BLaER1 treated with 17β-estradiol and CSF1 and Interleukin-3, amounts not matched to agents 10 nM and 100 nM (cell line): ENCODE measurements at regions not wholly inside any gene's neighbourhood (a gene's known extent, or its start where the extent isn't known, plus 50 kb on each side); places are given as distances from the start of the nearest gene placed in this dataset.
"Not testable (repeated sequence)": the region's sequence is repeated elsewhere in the genome, so short reads cannot be mapped to it uniquely, and the experiment has no call there.

ENCODE experiments used
- H3K27ac ChIP-seq, 11 experiments: shearing (Covaris generic); formaldehyde crosslinking; 2 replicates each; pipeline ENCODE4 v1.8.1; 2022
- H3K27me3 ChIP-seq, 11 experiments: shearing (Covaris generic); formaldehyde crosslinking; 2 replicates each; pipeline ENCODE4 v1.8.1; 2022
- H3K36me3 ChIP-seq, 11 experiments: shearing (Covaris generic); formaldehyde crosslinking; 2 replicates each; pipeline ENCODE4 v1.8.1; 2022
- H3K4me1 ChIP-seq, 10 experiments: shearing (Covaris generic); formaldehyde crosslinking; 2 replicates each; pipeline ENCODE4 v1.8.1; 2022
- H3K4me2 ChIP-seq, 11 experiments: shearing (Covaris generic); formaldehyde crosslinking; 2 replicates each; pipeline ENCODE4 v1.8.1; 2022
- H3K4me3 ChIP-seq, 10 experiments: shearing (Covaris generic); formaldehyde crosslinking; 2 replicates each; pipeline ENCODE4 v1.8.1; 2022
- H3K9ac ChIP-seq, 11 experiments: shearing (Covaris generic); formaldehyde crosslinking; 2 replicates each; pipeline ENCODE4 v1.8.1; 2022
- H3K9me3 ChIP-seq, 11 experiments: shearing (Covaris generic); formaldehyde crosslinking; replicated peaks in 1 of 11; 2 replicates each; pipeline ENCODE4 v1.8.1; 2022
- H4K20me1 ChIP-seq, 11 experiments: shearing (Covaris generic); formaldehyde crosslinking; 2 replicates each; pipeline ENCODE4 v1.8.1; 2022
- Cebpa-rat ChIP-seq, 11 experiments: shearing (Covaris generic); IDR thresholded peaks; 2 replicates each; pipeline ENCODE4 v1.8.1; 2022

DNA sequence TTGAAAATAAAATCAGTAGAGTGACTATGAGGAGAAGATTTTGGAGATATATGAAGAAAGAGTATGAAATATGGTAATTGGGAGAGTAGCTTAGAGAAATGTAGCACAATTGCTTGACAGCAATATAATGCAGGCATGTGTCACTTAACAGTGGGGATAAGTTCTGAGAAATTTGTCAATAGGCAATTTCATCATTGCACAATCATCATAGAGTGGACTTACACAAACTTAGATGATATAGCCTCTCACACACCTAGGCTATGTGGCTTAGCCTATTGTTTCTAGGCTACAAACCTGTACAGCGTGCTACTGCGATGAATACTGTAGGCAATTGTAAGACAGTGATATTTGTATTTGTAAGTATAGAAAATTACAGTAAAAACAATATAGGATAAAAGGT, 573.6 kb downstream of the JRKL start:
- 0 out of 20 replicates have a peak, but pooled peaks cover 0 to 4% (median 0%) of the 10 kb centered on the region in 10 experiments for H3K4me1 ChIP-seq
- H3K9me3 ChIP-seq = no peaks in the 10 kb centered on the region
- TF ChIP-seq Cebpa-rat (IDR thresholded peaks at IDR 0.05) = no peak; a peak in 1 of 22 replicates
- no peaks in the 10 kb centered on the region for H4K20me1 ChIP-seq
- H3K9ac ChIP-seq = no peak overlapping the region
- H3K27ac ChIP-seq = no peak overlapping the region
- no peaks in the 10 kb centered on the region for H3K36me3 ChIP-seq
- H3K27me3 ChIP-seq = no peaks in the 10 kb centered on the region
- H3K4me2 ChIP-seq = no peak overlapping the region
- H3K4me3 ChIP-seq = no peak overlapping the region

DNA sequence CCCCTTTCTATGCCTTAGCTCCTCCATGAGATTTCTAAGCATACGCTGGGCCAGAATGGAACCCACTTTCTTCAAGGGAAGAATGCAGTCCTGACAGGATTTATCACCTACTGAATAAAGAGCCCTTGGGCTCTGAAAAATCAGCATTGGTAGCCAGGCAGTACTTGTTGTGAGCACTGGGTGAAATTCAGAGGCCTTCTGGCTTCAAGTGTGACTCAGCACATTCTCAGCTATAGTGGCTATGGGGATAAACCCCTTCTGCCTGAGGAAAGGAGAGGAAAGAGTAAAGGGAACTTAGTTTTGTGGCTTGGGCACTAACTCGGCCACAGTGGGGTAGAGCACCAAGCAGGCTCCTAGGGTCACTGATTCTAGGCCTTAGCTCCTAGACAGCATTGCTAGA, 574.8 kb downstream of the JRKL start:
- TF ChIP-seq Cebpa-rat (IDR thresholded peaks at IDR 0.05) = no peak
- Histone ChIP-seq H3K27ac (peak overlapping the region in 3 of 11 experiments; percentile 14 to 39 (median 28); a peak in 4 of 22 replicates), H3K36me3 (no peaks in the 10 kb centered on the region), H3K4me3 (no peak overlapping the region), H3K9me3 (no peaks in the 10 kb centered on the region), H3K9ac (no peak overlapping the region), H3K27me3 (no peaks in the 10 kb centered on the region), H4K20me1 (no peaks in the 10 kb centered on the region), H3K4me1 (0 out of 20 replicates have a peak, but pooled peaks cover 0 to 4% (median 0%) of the 10 kb centered on the region in 10 experiments), H3K4me2 (no peak overlapping the region)

DNA sequence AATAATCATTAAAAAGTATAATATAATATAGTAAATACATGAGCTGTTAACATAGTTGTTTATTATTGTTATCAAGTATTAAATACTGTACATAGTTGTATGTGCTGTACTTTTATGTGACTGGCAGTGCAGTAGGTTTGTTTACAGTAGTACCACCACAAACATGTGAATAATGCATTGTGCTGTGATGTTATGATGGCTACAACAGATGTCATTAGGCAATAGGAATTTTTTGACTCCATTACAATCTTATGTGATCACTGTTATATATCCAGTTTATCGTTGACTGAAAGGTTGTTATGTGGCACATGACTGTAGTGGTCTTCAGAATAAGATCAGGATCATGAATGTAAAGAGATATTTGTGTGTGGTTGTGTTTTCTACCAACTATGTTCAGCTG, 577.8 kb downstream of the JRKL start:
- Histone ChIP-seq H3K36me3 (no peaks in the 10 kb centered on the region), H3K9ac (no peak overlapping the region), H3K27ac (no peak overlapping the region), H3K4me1 (0 out of 20 replicates have a peak, but pooled peaks cover 0 to 4% (median 0%) of the 10 kb centered on the region in 10 experiments), H4K20me1 (no peaks in the 10 kb centered on the region), H3K4me3 (no peak overlapping the region), H3K9me3 (no peaks in the 10 kb centered on the region), H3K4me2 (no peak overlapping the region), H3K27me3 (no peaks in the 10 kb centered on the region)
- TF ChIP-seq Cebpa-rat (IDR thresholded peaks at IDR 0.05) = no peak

DNA sequence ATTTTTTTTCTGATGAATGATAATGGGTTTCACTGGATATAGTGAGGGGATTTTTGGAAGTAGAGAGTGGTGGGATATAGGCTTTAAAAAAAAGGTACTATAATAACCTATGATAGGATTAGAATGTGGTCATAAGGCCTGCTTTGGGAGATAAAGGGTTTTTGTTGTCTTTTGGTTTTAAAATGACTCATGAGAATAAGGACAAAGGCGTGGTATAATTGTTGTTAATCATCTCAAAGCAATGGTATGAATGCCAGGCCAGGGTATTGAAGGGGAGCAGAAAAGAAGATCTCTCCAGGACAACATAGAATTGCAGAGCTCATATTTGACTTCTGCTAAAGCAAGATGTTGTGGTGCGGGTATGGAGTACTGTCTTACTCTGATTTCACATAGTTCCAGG, 579.4 kb downstream of the JRKL start:
- H3K4me1 ChIP-seq = 0 out of 20 replicates have a peak, but pooled peaks cover 0 to 4% (median 0%) of the 10 kb centered on the region in 10 experiments
- no peaks in the 10 kb centered on the region for H4K20me1 ChIP-seq
- no peak overlapping the region for H3K9ac ChIP-seq
- no peak overlapping the region for H3K4me2 ChIP-seq
- no peak for TF ChIP-seq Cebpa-rat (IDR thresholded peaks at IDR 0.05)
- no peaks in the 10 kb centered on the region for H3K9me3 ChIP-seq
- no peaks in the 10 kb centered on the region for H3K27me3 ChIP-seq
- no peak overlapping the region for H3K27ac ChIP-seq
- H3K4me3 ChIP-seq = no peak overlapping the region
- no peaks in the 10 kb centered on the region for H3K36me3 ChIP-seq

DNA sequence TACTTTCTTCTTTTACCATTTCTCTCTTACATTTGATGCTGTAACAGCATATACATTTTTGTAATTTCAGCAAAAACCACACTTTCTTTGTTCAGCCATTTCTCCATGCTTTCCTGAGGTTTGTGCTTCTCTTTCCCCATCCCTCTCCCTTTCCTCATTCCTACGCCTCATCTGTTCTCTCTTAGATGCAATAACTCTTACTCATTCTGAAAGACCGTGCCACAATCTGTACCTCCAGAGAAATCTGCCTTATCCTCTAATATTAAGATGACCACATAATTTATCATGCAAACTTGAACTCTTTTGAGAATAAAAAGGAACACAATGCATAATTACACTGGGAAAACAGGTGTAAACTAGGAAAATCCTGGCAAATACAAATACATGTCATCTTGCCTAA, 588.9 kb downstream of the JRKL start:
- no peaks in the 10 kb centered on the region for H4K20me1 ChIP-seq
- TF ChIP-seq Cebpa-rat (IDR thresholded peaks at IDR 0.05) = no peak
- no peak overlapping the region for H3K4me3 ChIP-seq
- H3K27ac ChIP-seq = no peak overlapping the region
- no peak overlapping the region for H3K4me2 ChIP-seq
- H3K9ac ChIP-seq = no peak overlapping the region
- H3K4me1 ChIP-seq = peaks cover 0 to 4% (median 0%) of the 10 kb centered on the region in 10 experiments; a peak in 1 of 20 replicates
- H3K36me3 ChIP-seq = no peaks in the 10 kb centered on the region
- H3K27me3 ChIP-seq = no peaks in the 10 kb centered on the region
- no peaks in the 10 kb centered on the region for H3K9me3 ChIP-seq

DNA sequence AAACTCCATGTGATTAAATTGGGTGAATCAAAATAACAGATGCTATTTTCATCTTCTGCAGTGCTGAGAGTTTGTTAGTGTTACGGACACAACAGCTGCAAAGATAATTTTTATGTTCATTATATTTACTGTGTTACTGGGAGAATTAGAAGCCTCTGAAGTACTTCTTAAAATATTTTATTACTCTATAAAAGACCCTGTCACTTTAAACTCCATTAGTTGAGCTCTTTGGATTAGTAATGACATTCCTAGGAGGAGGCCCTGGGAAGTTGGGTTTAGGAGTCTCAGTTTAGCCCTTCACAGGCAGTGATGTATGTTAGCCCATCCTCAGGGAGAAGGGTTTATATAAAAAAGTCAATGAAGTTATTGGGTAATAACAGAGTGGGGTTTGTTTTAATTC, 596.7 kb downstream of the JRKL start:
- Histone ChIP-seq H4K20me1 (no peaks in the 10 kb centered on the region), H3K27ac (no peak overlapping the region), H3K4me1 (peaks cover 0 to 4% (median 0%) of the 10 kb centered on the region in 10 experiments; a peak in 1 of 20 replicates), H3K27me3 (no peaks in the 10 kb centered on the region), H3K4me2 (no peak overlapping the region), H3K9me3 (no peaks in the 10 kb centered on the region), H3K9ac (no peak overlapping the region), H3K36me3 (no peaks in the 10 kb centered on the region), H3K4me3 (no peak overlapping the region)
- TF ChIP-seq Cebpa-rat (IDR thresholded peaks at IDR 0.05) = no peak

DNA sequence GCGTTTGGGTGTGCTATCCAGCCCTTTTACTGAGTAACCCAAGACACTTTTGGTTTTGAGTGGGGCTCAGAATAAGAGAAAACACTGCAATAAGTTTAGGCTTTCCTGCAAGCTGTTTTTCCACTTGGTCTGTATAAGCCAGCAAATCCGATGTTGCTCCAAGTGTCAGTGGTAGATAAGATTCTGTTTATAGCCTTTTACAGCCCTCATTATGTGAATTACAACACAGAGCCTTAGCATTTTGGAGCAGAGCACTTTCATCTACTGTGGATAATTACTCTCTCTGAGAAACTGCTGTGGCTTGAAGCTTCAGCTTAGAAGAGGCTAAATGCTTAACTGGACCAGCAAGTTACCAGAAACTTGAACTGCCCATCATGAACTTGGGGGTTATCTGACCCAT, 601.1 kb downstream of the JRKL start:
- Histone ChIP-seq H3K27ac (no peak overlapping the region), H3K4me1 (no peaks in the 10 kb centered on the region), H3K9ac (no peak overlapping the region), H3K9me3 (no peaks in the 10 kb centered on the region), H4K20me1 (no peaks in the 10 kb centered on the region), H3K36me3 (no peaks in the 10 kb centered on the region), H3K27me3 (no peaks in the 10 kb centered on the region), H3K4me2 (no peak overlapping the region), H3K4me3 (no peak overlapping the region)
- no peak for TF ChIP-seq Cebpa-rat (IDR thresholded peaks at IDR 0.05)

DNA sequence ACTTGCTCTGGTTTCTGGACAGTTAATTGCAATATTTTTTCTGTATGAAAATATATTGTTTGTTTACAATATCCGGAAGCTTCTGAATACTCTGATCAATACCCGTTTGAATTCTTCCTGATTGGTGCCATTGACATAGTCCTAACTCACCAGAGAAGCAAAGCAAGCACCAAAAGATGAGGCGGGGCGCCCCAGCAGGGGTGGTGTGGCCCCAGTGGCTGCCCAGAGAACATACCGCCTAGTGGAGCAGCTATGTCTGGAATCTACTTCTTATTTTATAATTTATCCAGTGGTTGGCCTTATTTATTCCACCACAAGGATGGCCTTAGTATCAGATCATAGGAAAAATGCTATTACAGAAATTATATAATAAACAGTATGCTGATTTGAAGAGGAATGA, 610.7 kb downstream of the JRKL start:
- Histone ChIP-seq H3K36me3 (no peaks in the 10 kb centered on the region), H3K4me2 (no peak overlapping the region), H3K9me3 (no peaks in the 10 kb centered on the region), H3K4me3 (no peak overlapping the region), H3K27me3 (no peaks in the 10 kb centered on the region), H3K4me1 (no peaks in the 10 kb centered on the region), H4K20me1 (no peaks in the 10 kb centered on the region), H3K9ac (no peak overlapping the region), H3K27ac (no peak overlapping the region)
- no peak for TF ChIP-seq Cebpa-rat (IDR thresholded peaks at IDR 0.05)

DNA sequence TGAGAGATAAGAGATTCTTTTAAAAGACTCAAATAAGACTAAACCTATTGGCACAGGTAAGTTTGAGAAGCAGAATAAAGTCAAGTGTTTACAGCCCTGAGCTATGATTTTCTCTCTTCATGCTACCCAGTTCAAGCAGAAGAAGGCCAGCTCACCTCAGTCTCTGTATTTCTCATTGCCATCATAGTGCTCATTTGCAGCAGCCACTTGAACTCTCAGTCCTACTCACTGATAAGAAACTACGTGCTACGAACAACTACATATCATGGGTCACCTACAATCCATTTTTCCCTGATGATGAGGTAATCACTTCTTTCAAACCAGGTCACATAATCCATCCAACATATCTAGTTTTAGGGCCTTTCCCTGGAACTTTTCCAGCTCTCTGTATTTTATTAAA, 617.5 kb downstream of the JRKL start:
- Histone ChIP-seq H3K27me3 (no peaks in the 10 kb centered on the region), H3K4me2 (no peak overlapping the region), H3K36me3 (no peaks in the 10 kb centered on the region), H3K9ac (no peak overlapping the region), H3K27ac (no peak overlapping the region), H3K9me3 (0 out of 22 replicates have a peak, but pooled peaks cover 0 to 5% (median 0%) of the 10 kb centered on the region in 11 experiments), H3K4me3 (no peak overlapping the region), H4K20me1 (no peaks in the 10 kb centered on the region), H3K4me1 (no peaks in the 10 kb centered on the region)
- no peak for TF ChIP-seq Cebpa-rat (IDR thresholded peaks at IDR 0.05)

DNA sequence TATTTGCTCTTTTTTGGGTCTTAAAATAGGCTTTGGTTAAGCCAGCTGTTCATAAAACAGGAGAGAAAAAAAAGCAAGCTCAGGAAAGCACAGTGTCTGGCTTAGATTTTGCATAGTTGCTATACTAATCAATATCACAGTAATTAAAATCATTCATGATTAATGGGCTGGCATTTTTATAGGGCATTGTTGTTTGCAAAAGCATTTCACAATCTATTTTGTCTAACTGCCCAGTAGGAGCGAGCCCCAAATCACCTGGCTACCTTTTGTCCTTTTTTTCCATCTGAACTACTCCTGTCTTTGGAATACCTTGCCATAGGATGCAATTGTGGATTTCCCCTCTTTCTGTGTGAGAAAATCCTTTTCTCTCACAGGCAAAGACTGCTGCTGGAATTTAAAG, 619.8 kb downstream of the JRKL start:
- H3K9me3 ChIP-seq = 0 out of 22 replicates have a peak, but pooled peaks cover 0 to 5% (median 0%) of the 10 kb centered on the region in 11 experiments
- no peak overlapping the region for H3K4me3 ChIP-seq
- no peaks in the 10 kb centered on the region for H3K4me1 ChIP-seq
- H3K4me2 ChIP-seq = no peak overlapping the region
- no peaks in the 10 kb centered on the region for H4K20me1 ChIP-seq
- H3K36me3 ChIP-seq = no peaks in the 10 kb centered on the region
- no peak overlapping the region for H3K9ac ChIP-seq
- no peaks in the 10 kb centered on the region for H3K27me3 ChIP-seq
- no peak for TF ChIP-seq Cebpa-rat (IDR thresholded peaks at IDR 0.05)
- H3K27ac ChIP-seq = no peak overlapping the region

DNA sequence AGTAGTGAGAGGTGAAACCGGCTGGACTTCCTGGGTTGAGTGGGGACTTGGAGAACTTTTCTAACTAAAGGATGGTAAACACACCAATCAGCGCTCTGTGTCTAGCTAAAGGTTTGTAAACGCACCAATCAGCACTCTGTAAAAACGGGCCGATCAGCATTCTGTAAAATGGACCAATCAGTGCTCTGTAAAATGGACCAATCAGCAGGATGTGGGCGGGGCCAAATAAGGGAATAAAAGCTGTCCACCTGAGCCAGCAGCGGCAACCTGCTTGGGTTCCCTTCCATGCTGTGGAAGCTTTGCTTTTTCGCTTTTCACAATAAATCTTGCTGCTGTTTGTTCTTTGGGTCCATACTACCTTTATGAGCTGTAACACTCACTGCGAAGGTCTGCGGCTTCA, 621.2 kb downstream of the JRKL start:
- H3K9me3 ChIP-seq, H3K36me3 ChIP-seq, H3K9ac ChIP-seq, H4K20me1 ChIP-seq, H3K27me3 ChIP-seq, H3K4me2 ChIP-seq, H3K4me3 ChIP-seq, H3K27ac ChIP-seq, H3K4me1 ChIP-seq: not testable (repeated sequence)
